ENCODE measurements at regions not wholly inside any gene's neighbourhood (a gene's known extent, or its start where the extent isn't known, plus 50 kb on each side); places are given as distances from the start of the nearest gene placed in this dataset.

- no peaks in the 10 kb centered on the region for H3K9me3 ChIP-seq
- no peak overlapping the region for H3K4me3 ChIP-seq
- DNase-seq, result no peak
- intact Hi-C loops (cut with DNase I), result no loop called here
- no peak overlapping the region for H3K27ac ChIP-seq
- no peak for TF ChIP-seq CTCF (IDR thresholded peaks at IDR 0.05)
- no peaks in the 10 kb centered on the region for H3K36me3 ChIP-seq
- peak; percentile 16 for ATAC-seq
- H3K27me3 ChIP-seq, result no peaks in the 10 kb centered on the region
- H3K4me1 ChIP-seq, result no peaks in the 10 kb centered on the region
Observed at GRCh38 chr12:63079791-63080502, 71.1 kb downstream of the AVPR1A start.

GRCh38 chr12:63078906-63079305 lies 72.1 kb downstream of the AVPR1A start:
- H3K36me3 ChIP-seq, result no peaks in the 10 kb centered on the region
- intact Hi-C loops (cut with DNase I), result no loop called here
- H3K4me3 ChIP-seq, result no peak overlapping the region
- no peak for TF ChIP-seq CTCF (IDR thresholded peaks at IDR 0.05)
- no peak for DNase-seq
- no peak overlapping the region for H3K27ac ChIP-seq
- no peak for ATAC-seq
- H3K27me3 ChIP-seq, result no peaks in the 10 kb centered on the region
- no peaks in the 10 kb centered on the region for H3K4me1 ChIP-seq
- H3K9me3 ChIP-seq, result no peaks in the 10 kb centered on the region

GRCh38 chr12:63075376-63076060 lies 75.5 kb downstream of the AVPR1A start:
- Histone ChIP-seq H3K9me3 (no peaks in the 10 kb centered on the region), H3K4me1 (no peaks in the 10 kb centered on the region), H3K27ac (no peak overlapping the region), H3K36me3 (no peaks in the 10 kb centered on the region), H3K4me3 (no peak overlapping the region), H3K27me3 (no peaks in the 10 kb centered on the region)
- DNase-seq, result no peak
- intact Hi-C loops (cut with DNase I), result no loop called here
- ATAC-seq, result no peak
- TF ChIP-seq CTCF (IDR thresholded peaks at IDR 0.05), result no peak

- TF ChIP-seq CTCF (IDR thresholded peaks at IDR 0.05), result no peak
- intact Hi-C loops (cut with DNase I), result no loop called here
Observed at GRCh38 chr12:63070709-63071108, 80.3 kb downstream of the AVPR1A start.

GRCh38 chr12:63069860-63070617 lies 81.0 kb downstream of the AVPR1A start:
- H3K4me1 ChIP-seq, result no peaks in the 10 kb centered on the region
- H3K36me3 ChIP-seq, result no peaks in the 10 kb centered on the region
- H3K9me3 ChIP-seq, result no peaks in the 10 kb centered on the region
- no peaks in the 10 kb centered on the region for H3K27me3 ChIP-seq
- no peak for DNase-seq
- no peak overlapping the region for H3K27ac ChIP-seq
- no peak for TF ChIP-seq CTCF (IDR thresholded peaks at IDR 0.05)
- no peak overlapping the region for H3K4me3 ChIP-seq
- no peak for ATAC-seq
- intact Hi-C loops (cut with DNase I), result no loop called here

More at GRCh38 chr12:63070709-63071108, 80.3 kb downstream of the AVPR1A start:
- Histone ChIP-seq H3K9me3 (no peaks in the 10 kb centered on the region), H3K4me3 (no peak overlapping the region), H3K27ac (no peak overlapping the region), H3K36me3 (no peaks in the 10 kb centered on the region), H3K27me3 (no peaks in the 10 kb centered on the region), H3K4me1 (no peaks in the 10 kb centered on the region)
- ATAC-seq, result no peak
- no peak for DNase-seq

All from left lung (tissue), 4 donors.